K562 (cell line): ENCODE measurements at regions not wholly inside any gene's neighbourhood (a gene's known extent, or its start where the extent isn't known, plus 50 kb on each side); places are given as distances from the start of the nearest gene placed in this dataset.
A peak's percentile ranks its signal among the peaks of the same experiment; 100 is the strongest.

Experiments
- CEBPB ChIP-seq: fragments of 450-650 bp; IDR thresholded peaks from 2 replicates; pipeline ENCODE4 v1.6.1; 2016; ENCODE audit warnings: missing genetic modification characterization, missing compliant biosample characterization
- CREB1 ChIP-seq, 2 experiments: sonication (generic) in 1 of 2; formaldehyde crosslinking in 1 of 2; IDR thresholded peaks; 2 replicates each; pipeline versions ENCODE4 v1.6.1 to v1.8.0; 2012 to 2022; ENCODE audit warnings: inconsistent platforms in 1 of 2, mild to moderate bottlenecking in 1 of 2, missing genetic modification reagents in 1 of 2, moderate library complexity in 1 of 2
- E2F3 ChIP-seq: fragments of 250-450 bp; sonication (Bioruptor Pico); IDR thresholded peaks from 2 replicates; pipeline ENCODE4 v1.4.0; 2020; ENCODE audit warnings: mild to moderate bottlenecking
- ESRRB ChIP-seq: fragments of 250-450 bp; sonication (Bioruptor Pico); IDR thresholded peaks from 2 replicates; pipeline ENCODE4 v1.5.0; 2020; ENCODE audit warnings: mild to moderate bottlenecking, moderate library complexity, borderline replicate concordance
- GABPB1 ChIP-seq: sonication (generic); formaldehyde crosslinking; IDR thresholded peaks from 2 replicates; pipeline ENCODE4 v1.8.0; 2022; ENCODE audit warnings: mild to moderate bottlenecking, missing genetic modification reagents
- GTF2F1 ChIP-seq: IDR thresholded peaks from 2 replicates; pipeline ENCODE4 v1.6.1; 2011; ENCODE audit warnings: low read depth, low read length, improper control_type of control experiment
- L3MBTL2 ChIP-seq: fragments of 450-650 bp; IDR thresholded peaks from 2 replicates; pipeline ENCODE4 v1.6.1; 2016; ENCODE audit warnings: mild to moderate bottlenecking, moderate library complexity
- PHF20 ChIP-seq: fragments of 450-650 bp; IDR thresholded peaks from 2 replicates; pipeline ENCODE4 v1.6.1; 2018; ENCODE audit not compliant: partially characterized antibody
- RAD51 ChIP-seq: fragments of 450-650 bp; IDR thresholded peaks from 2 replicates; pipeline ENCODE4 v1.7.1; 2016; ENCODE audit warnings: low read depth, mild to moderate bottlenecking, borderline replicate concordance
- SIX5 ChIP-seq, 2 experiments: IDR thresholded peaks; 2 replicates each; pipeline ENCODE4 v1.6.1; 2011; ENCODE audit warnings: low read length in 2 of 2, borderline replicate concordance in 1 of 2, low read depth in 1 of 2, mild to moderate bottlenecking in 1 of 2, moderate library complexity in 1 of 2; ENCODE audit not compliant: insufficient read depth in 1 of 2
- SRSF9 ChIP-seq: fragments of 200-400 bp; formaldehyde crosslinking; IDR thresholded peaks from 2 replicates; pipeline ENCODE4 v1.6.1; 2017; ENCODE audit warnings: low read depth, low read length, borderline replicate concordance
- TAF15 ChIP-seq: fragments of 200-400 bp; formaldehyde crosslinking; IDR thresholded peaks from 2 replicates; pipeline ENCODE4 v1.6.1; 2017; ENCODE audit warnings: mild to moderate bottlenecking, low read depth, low read length, moderate library complexity
- YY1 ChIP-seq, 3 experiments: IDR thresholded peaks; 2 replicates each; pipeline ENCODE4 v1.6.1; 2011; ENCODE audit warnings: low read length in 2 of 3, mild to moderate bottlenecking in 2 of 3, moderate library complexity in 2 of 3, borderline replicate concordance in 1 of 3, control low read depth in 1 of 3, low read depth in 1 of 3; ENCODE audit not compliant: insufficient read depth in 3 of 3, insufficient replicate concordance in 2 of 3, control insufficient read depth in 1 of 3, insufficient read length in 1 of 3; ENCODE audit errors: extremely low read depth in 1 of 3
- ZFP30 ChIP-seq: fragments of 250-450 bp; sonication (Bioruptor Pico); IDR thresholded peaks from 2 replicates; pipeline ENCODE4 v1.8.0; 2022; ENCODE audit warnings: moderate library complexity, mild to moderate bottlenecking, inconsistent platforms, borderline replicate concordance
- ZFX ChIP-seq: sonication (generic); formaldehyde crosslinking; IDR thresholded peaks from 2 replicates; pipeline ENCODE4 v1.8.0; 2022; ENCODE audit warnings: mild to moderate bottlenecking, missing genetic modification reagents, moderate library complexity
- ZNF143 ChIP-seq: sonication (generic); formaldehyde crosslinking; IDR thresholded peaks from 2 replicates; pipeline ENCODE4 v1.9.0; 2022; ENCODE audit warnings: mild to moderate bottlenecking, missing genetic modification reagents
- ZNF324 ChIP-seq: fragments of 250-450 bp; sonication (Bioruptor Pico); IDR thresholded peaks from 2 replicates; pipeline ENCODE4 v1.4.0; 2020; ENCODE audit warnings: mild to moderate bottlenecking
- ZNF695 ChIP-seq: fragments of 450-650 bp; formaldehyde crosslinking; IDR thresholded peaks from 2 replicates; pipeline ENCODE4 v1.4.0; 2020; ENCODE audit warnings: mild to moderate bottlenecking, moderate library complexity
- ZNF785 ChIP-seq: fragments of 250-450 bp; sonication (Bioruptor Pico); IDR thresholded peaks from 2 replicates; pipeline ENCODE4 v1.4.0; 2020; ENCODE audit warnings: mild to moderate bottlenecking
- TF ChIP-seq, protein P1 (sequence below): fragments of 250-450 bp; sonication (Bioruptor Pico); IDR thresholded peaks from 2 replicates; pipeline ENCODE4 v1.8.0; 2021; ENCODE audit warnings: moderate library complexity, mild to moderate bottlenecking, inconsistent platforms
- TF ChIP-seq, protein P2 (sequence below): IDR thresholded peaks from 3 replicates; pipeline ENCODE4 v1.6.1; 2011; ENCODE audit warnings: borderline replicate concordance, mild to moderate bottlenecking; ENCODE audit not compliant: insufficient read length, insufficient read depth
- TF ChIP-seq, protein P3 (sequence below), 3 experiments: fragments of 200-800 bp in 1 of 3; sonication (Bioruptor generic) in 1 of 3; sonication (generic) in 1 of 3; formaldehyde crosslinking in 1 of 3; IDR thresholded peaks; 2 replicates each; pipeline versions ENCODE4 v1.6.1 to v1.8.0; 2016 to 2022; ENCODE audit warnings: mild to moderate bottlenecking in 2 of 3, missing compliant biosample characterization in 2 of 3, missing genetic modification characterization in 2 of 3, missing genetic modification reagents in 1 of 3
- TF ChIP-seq, protein P4 (sequence below): fragments of 450-650 bp; conservative IDR thresholded peaks from 2 replicates; pipeline ENCODE4 v1.6.1; 2016; ENCODE audit warnings: missing genetic modification characterization, low read depth, mild to moderate bottlenecking, control low read depth, missing compliant biosample characterization

DNA sequence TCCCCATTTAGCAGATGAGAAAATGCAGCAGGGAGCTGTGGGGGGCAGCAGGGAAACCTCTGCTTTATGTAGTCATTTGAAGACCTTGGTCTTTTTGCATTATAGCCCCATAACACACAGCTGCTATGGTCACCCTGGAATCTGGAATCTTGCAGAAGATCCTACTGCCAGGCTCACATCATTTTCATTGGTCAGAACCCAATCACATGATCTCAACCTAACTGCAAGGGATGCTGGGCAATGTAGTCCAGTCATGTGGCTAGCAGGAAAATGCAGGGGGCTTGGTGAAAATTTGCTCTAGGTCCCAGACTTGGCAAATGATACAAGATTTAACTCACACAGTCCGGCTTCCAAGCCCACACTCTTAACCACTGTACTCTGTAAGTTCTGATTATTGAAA is 1028.7 kb downstream of the AACS start (continued):
- TF ChIP-seq, protein P1, sequence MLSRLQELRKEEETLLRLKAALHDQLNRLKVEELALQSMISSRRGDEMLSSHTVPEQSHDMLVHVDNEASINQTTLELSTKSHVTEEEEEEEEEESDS (CRISPR knock-in tag) = no peak
- TF ChIP-seq, protein P2, sequence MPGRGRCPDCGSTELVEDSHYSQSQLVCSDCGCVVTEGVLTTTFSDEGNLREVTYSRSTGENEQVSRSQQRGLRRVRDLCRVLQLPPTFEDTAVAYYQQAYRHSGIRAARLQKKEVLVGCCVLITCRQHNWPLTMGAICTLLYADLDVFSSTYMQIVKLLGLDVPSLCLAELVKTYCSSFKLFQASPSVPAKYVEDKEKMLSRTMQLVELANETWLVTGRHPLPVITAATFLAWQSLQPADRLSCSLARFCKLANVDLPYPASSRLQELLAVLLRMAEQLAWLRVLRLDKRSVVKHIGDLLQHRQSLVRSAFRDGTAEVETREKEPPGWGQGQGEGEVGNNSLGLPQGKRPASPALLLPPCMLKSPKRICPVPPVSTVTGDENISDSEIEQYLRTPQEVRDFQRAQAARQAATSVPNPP = no peak
- no peak for TF ChIP-seq ZNF695
- TF ChIP-seq ESRRB (CRISPR knock-in tag) = no peak
- TF ChIP-seq L3MBTL2 = no peak
- TF ChIP-seq SIX5 (IDR thresholded peaks at IDR 0.05; ENCODE audit: borderline replicate concordance in 1 of 2, insufficient read depth in 1 of 2, low read depth in 1 of 2, low read length in 2 of 2) = peak; percentile 18 to 46; a peak in 2 of 4 replicates
- TF ChIP-seq PHF20 = no peak
- no peak for TF ChIP-seq ZNF324
- TF ChIP-seq, protein P3, sequence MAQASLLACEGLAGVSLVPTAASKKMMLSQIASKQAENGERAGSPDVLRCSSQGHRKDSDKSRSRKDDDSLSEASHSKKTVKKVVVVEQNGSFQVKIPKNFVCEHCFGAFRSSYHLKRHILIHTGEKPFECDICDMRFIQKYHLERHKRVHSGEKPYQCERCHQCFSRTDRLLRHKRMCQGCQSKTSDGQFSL (CRISPR knock-in tag; IDR thresholded peaks at IDR 0.05) = no peak
- TF ChIP-seq, protein P3 (tag; IDR thresholded peaks at IDR 0.05) = no peak
- no peak for TF ChIP-seq ZNF785
- no peak for TF ChIP-seq CEBPB (tag)
- TF ChIP-seq, protein P4, sequence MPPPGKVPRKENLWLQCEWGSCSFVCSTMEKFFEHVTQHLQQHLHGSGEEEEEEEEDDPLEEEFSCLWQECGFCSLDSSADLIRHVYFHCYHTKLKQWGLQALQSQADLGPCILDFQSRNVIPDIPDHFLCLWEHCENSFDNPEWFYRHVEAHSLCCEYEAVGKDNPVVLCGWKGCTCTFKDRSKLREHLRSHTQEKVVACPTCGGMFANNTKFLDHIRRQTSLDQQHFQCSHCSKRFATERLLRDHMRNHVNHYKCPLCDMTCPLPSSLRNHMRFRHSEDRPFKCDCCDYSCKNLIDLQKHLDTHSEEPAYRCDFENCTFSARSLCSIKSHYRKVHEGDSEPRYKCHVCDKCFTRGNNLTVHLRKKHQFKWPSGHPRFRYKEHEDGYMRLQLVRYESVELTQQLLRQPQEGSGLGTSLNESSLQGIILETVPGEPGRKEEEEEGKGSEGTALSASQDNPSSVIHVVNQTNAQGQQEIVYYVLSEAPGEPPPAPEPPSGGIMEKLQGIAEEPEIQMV (tag) = no peak
- TF ChIP-seq GABPB1 (CRISPR knock-in tag) = no peak
- no peak for TF ChIP-seq CREB1 (IDR thresholded peaks at IDR 0.05)
- no peak for TF ChIP-seq CREB1 (CRISPR knock-in tag; IDR thresholded peaks at IDR 0.05)
- TF ChIP-seq YY1 (IDR thresholded peaks at IDR 0.05; ENCODE audit: borderline replicate concordance in 1 of 3, control insufficient read depth in 1 of 3, extremely low read depth in 1 of 3, insufficient read depth in 3 of 3, insufficient read length in 1 of 3, insufficient replicate concordance in 2 of 3, low read depth in 1 of 3, low read length in 2 of 3) = no peak
- TF ChIP-seq ZFP30 (CRISPR knock-in tag) = no peak
- TF ChIP-seq GTF2F1 = no peak
- peak; percentile 72 for TF ChIP-seq ZNF143 (CRISPR knock-in tag)
- no peak for TF ChIP-seq TAF15
- TF ChIP-seq SRSF9 = no peak
- TF ChIP-seq ZFX = no peak
- no peak for TF ChIP-seq E2F3
- 0 out of 2 replicates have a peak, but pooled peaks have one; percentile 40 for TF ChIP-seq RAD51
